GM18507 (cell line): ENCODE measurements at regions not wholly inside any gene's neighbourhood (a gene's known extent, or its start where the extent isn't known, plus 50 kb on each side); places are given as distances from the start of the nearest gene placed in this dataset.
"Not testable (repeated sequence)": the region's sequence is repeated elsewhere in the genome, so short reads cannot be mapped to it uniquely, and the experiment has no call there.

Experiments used
- DNase-seq: peaks from one replicate; pipeline ENCODE4 v3.0.0; 2011; ENCODE audit warnings: low read depth; ENCODE audit not compliant: insufficient read length; ENCODE audit errors: extremely low spot score
- FAIRE-seq: peaks from 2 replicates; lab custom pipeline; 2011; peaks lifted over from hg19 to GRCh38; lab: Jason Lieb, UNC

- DNase-seq (no peak), FAIRE-seq (no peak)
Measured at GRCh38 chr18:46222710-46223360, 118.7 kb downstream of the HAUS1 start.

DNA sequence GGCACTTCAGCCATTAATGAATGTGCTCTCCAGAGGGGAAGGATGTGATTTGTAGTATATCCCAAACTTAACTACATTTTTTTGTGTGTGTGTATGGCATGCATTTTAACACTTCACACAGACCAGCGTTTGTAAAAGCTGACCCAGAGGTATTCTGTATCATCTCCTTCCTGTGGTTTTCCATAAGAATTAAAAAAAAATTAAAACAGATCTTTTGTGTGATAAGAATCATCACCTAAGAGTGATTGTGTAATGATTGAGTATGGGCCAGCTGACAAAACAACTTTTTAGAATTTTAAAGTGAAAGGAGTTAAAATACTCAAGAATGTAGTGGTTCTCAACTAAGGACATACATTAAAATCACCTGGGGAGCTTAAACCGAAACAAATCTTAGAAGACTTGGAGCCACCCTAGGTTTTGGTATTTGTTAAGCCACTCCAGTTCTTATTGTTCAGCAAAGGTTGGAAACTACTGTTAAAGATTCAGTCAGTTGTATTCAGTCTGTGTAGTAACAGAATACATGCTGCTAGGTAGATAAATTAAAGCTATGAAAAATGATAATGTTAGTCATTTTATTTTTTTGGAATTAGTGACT, 120.1 kb downstream of the HAUS1 start:
- DNase-seq, result no peak

DNA sequence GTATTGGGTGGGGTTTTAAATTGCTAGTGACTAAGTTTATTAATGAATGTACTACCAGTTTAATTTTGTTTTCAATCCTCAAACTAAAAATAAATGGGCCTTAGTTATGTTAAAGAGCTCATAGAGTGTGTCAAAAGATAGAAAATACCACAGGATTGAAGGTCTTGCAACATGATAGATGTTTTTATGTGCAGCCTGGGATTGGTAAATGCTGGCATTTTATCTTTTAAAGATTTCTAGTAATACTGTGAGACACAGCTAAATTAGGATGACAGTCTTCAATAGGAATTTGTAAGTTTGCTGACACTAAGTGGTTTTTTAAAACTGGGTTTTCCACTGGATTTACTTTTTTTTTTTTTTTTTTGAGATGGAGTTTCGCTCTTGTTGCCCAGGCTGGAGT, 122.3 kb downstream of the HAUS1 start:
- no peak for FAIRE-seq
- DNase-seq, result no peak

More for the DNA sequence above, 120.1 kb downstream of the HAUS1 start:
- FAIRE-seq, result no peak

- DNase-seq, result not testable (repeated sequence)
Measured at GRCh38 chr18:46229641-46230040, 125.5 kb downstream of the HAUS1 start.

DNA sequence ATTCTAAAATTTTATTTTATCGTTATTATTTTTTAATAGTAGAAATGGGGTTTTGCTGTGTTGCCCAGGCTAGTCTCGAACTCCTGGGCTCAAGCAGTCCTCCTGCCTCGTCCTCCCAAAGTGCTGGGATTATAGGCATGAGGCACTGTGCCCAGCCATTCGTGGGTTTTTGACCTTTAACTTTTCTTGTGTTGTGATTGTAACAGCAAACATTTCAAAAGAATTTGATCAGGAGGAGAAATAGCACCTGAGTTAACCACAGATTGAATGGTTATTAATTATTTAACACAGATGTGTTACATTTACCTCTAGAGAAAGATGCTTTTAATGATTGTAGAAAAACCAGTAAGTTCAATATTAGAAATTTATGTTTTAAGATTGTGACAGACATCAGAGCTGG, 132.0 kb downstream of the HAUS1 start:
- DNase-seq, result no peak
- no peak for FAIRE-seq

More at GRCh38 chr18:46229641-46230040, 125.5 kb downstream of the HAUS1 start:
- FAIRE-seq, result not testable (repeated sequence)

DNA sequence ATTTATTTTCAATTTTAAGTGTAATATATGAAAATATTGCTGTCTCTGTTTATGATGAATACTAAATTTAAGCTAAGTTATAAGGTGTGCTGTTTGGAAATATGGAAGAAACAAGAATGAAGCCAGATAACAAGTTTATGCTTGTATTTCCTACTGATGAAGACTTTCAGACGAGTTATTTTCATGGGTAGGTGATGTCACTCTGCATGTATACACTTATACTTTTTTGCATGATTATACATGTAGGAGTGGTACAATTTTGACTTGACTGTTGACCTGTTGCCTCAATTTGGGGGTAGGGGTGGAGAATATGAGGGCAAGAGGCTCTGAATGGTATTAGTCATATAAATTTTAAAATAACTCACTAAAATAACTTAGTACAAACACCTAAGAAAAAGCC, 133.7 kb downstream of the HAUS1 start:
- FAIRE-seq, result no peak

DNA sequence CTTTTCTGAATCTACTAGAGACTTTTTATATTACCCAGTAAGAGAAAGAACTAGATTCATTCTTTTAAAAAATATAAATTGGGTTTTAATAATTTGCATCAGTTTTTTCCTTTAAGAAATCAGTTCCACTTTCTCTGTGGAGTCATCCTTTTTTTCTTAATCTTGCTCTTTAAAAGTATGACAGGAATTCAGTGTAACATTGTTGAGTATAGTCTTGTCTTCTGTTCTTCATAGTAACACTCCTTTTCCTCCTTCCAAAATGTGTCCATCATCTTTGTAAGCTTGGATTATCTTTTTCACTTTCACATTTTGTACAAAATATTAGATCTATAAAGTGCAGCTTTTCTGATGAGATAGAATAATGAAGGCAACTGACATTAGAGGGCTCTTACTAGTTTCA, 135.4 kb downstream of the HAUS1 start:
- no peak for DNase-seq
- no peak for FAIRE-seq

More for the DNA sequence above, 133.7 kb downstream of the HAUS1 start:
- no peak for DNase-seq

- FAIRE-seq, result no peak
Measured at GRCh38 chr18:46239998-46240397, 135.8 kb downstream of the HAUS1 start.

DNA sequence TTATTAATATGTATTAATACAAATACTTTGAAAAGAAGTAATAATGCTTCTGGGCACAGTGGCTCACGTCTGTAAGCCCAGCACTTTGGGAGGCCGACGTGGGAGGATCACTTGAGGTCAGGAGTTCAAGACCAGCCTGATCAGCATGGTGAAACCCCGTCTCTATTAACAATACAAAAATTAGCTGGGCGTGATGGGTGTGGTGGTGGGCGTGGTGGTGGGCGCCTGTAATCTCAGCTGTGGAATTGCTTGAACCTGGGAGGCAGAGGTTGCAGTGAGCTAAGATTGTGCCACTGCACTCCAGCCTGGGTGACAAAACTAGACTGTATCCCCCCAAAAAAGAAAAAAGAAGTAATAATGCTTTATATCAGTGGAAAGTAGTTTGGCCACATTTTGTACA, 137.2 kb downstream of the HAUS1 start:
- not testable (repeated sequence) for DNase-seq, FAIRE-seq

More at GRCh38 chr18:46239998-46240397, 135.8 kb downstream of the HAUS1 start:
- DNase-seq, result no peak

- DNase-seq (no peak), FAIRE-seq (no peak)
Measured at GRCh38 chr18:46242183-46242582, 138.0 kb downstream of the HAUS1 start.

DNA sequence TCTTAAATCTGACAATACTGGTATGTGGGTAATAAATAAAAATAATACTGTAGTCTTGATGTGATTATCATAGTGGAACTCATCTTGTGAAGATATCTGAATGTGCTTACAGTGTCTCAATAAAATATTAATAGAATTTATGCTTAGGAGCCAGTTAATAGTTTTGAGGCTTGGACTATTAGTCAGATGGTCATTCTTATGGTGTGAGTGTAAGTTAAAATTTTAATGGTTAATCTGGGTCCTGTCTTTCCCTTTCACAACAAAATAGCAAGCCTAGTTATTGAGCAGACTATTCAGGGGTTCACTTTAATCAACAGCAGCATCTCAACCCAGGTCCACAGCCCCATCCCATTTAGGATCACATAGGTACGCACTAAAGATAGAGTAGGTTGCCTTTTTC, 138.9 kb downstream of the HAUS1 start:
- DNase-seq (no peak), FAIRE-seq (no peak)

DNA sequence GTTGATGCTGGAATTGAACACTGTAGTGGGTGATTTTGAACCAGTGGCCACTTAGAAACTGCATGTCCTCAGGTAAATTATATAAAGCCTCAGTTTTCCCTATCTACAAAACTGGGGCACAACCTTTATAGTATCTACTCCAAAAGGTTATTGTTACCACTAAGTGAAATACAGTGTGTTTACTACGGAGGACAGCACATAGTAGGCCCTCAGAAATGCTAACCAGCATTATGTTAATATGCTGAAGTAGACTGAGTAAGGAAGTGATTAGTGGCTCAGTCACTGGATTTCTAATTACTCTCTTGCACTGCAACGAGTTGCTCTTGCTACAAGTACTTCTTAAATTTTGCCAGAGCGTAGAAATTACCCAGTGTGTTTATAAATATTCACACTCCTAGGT, 139.5 kb downstream of the HAUS1 start:
- no peak for FAIRE-seq

DNA sequence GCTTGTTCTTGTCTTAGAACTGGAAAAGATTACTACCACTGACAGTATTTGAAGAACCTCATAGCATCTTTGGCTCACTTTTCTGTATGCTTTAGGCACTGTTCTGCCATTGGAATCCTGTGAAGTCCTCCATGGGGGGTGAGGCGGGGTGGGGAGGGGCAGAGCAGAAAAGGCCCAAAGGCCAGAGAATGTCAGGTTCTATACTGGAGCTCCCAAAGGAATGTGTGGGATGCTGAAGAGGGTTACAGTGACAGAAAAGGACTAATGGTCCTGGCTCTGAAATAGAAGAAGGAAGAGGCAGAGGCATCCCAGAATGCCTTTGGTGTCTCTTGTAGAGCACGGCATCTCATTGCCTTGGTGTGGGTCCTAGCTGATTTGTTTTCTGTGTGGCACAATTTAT, 141.9 kb downstream of the HAUS1 start:
- DNase-seq, result no peak
- no peak for FAIRE-seq

More for the DNA sequence above, 139.5 kb downstream of the HAUS1 start:
- DNase-seq, result no peak

GRCh38 chr18:46247942-46248341, 143.8 kb downstream of the HAUS1 start:
- FAIRE-seq (no peak), DNase-seq (no peak)

DNA sequence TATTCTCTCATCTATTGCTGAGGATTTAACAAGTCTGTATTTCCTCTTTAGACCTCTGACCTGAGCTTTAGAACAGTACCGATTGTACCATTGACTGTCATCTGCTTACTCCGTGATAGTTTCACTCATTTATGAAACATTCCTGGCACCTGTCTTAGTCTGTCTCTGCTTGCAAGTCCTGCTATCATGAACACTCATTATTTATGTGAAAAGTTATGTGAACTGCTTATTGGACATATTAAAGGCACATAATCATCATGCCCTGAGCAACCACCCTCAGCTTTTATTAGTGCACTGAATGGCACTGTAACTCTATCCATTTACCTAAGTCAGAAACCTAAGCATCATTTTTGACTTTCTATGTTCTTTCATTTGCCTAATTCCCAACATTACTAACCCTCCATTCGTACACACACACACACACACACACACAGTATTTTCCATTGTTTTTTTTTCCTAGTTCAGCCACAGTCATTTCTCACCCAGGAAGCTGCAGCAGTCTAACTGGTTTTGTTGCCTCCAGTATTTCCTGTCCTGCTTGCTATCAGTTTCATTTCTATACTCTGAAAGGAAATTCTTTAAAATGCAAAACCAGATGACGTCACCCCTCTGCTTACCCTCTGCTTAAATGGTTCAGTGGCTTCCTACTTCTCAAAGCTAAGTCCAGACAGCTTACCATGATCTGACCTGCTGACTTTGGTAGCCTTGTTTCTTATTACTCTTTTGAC, 146.1 kb downstream of the HAUS1 start:
- peak; percentile 54 for DNase-seq
- peak; percentile 99 for FAIRE-seq

- FAIRE-seq, result no peak
- no peak for DNase-seq
Measured at GRCh38 chr18:46250812-46251173, 146.6 kb downstream of the HAUS1 start.

- DNase-seq, result no peak
- no peak for FAIRE-seq
Measured at GRCh38 chr18:46252759-46253158, 148.6 kb downstream of the HAUS1 start.

DNA sequence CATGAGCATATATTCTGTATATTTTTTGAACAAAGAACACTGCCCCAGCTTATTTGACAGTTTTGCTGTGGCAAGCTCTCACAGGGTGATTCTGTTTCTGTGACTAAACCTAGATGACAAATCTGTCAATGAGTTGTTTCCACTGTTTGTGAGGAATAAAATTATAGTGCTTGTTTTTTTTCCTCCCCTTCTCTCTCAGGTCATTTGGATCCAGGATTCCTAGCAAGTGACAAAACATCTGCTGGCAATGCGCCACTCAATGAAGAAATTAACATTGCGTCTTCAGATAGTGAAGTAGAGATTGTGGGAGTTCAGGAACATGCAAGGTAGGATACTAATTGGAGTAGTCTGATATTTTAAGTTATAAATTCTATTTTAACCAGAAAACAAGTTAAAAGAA, 149.3 kb downstream of the HAUS1 start:
- DNase-seq (no peak), FAIRE-seq (no peak)

- DNase-seq (no peak), FAIRE-seq (no peak)
Measured at GRCh38 chr18:46256078-46256477, 151.9 kb downstream of the HAUS1 start.

DNA sequence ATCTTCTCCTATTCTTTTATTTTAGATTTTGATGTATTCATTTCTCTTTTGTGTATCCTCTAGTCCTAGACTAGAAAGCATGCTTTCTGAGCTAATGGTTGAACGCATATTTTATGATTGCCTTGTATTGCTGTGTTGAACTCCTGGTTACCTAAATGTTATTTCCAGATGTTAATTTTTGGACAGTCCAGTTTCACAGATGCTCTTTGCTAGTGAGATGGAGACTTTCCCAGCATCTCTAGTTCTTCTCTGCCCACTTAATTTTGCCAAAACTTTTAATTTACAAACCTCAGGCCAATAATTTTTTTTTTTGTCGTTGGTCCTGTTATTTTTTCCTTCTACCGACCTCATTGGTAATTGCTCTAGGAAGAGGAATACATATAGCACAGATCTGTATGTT, 153.2 kb downstream of the HAUS1 start:
- FAIRE-seq (no peak), DNase-seq (no peak)
